ENCODE measurements at regions not wholly inside any gene's neighbourhood (a gene's known extent, or its start where the extent isn't known, plus 50 kb on each side); places are given as distances from the start of the nearest gene placed in this dataset.

GRCh38 chr3:99483841-99484240 is 154.6 kb upstream of the COL8A1 start (continued):
- TF ChIP-seq BCL3 (IDR thresholded peaks at IDR 0.05; ENCODE audit: borderline replicate concordance, insufficient read depth, low read depth, low read length, poor library complexity, severe bottlenecking) (peak; percentile 37), GABPA (IDR thresholded peaks at IDR 0.05; ENCODE audit: low read depth) (peak; percentile 70; the same call in 1 of the 2 replicates), USF2 (IDR thresholded peaks at IDR 0.05; ENCODE audit: borderline replicate concordance, low read depth, low read length) (no peak), SMAD5 (IDR thresholded peaks at IDR 0.05; ENCODE audit: low read depth) (no peak), RBBP5 (conservative IDR thresholded peaks at IDR 0.05) (no peak), MEF2A (IDR thresholded peaks at IDR 0.05; ENCODE audit: insufficient read depth, low read depth, low read length) (no peak), ZSCAN29 (IDR thresholded peaks at IDR 0.05) (no peak), ZBED1 (IDR thresholded peaks at IDR 0.05; ENCODE audit: borderline replicate concordance) (no peak), SIN3A (IDR thresholded peaks at IDR 0.05; ENCODE audit: low read depth, low read length) (no peak), JUND (IDR thresholded peaks at IDR 0.05; ENCODE audit: low read depth, low read length) (no peak), NFYA (IDR thresholded peaks at IDR 0.05; ENCODE audit: borderline replicate concordance, low read depth, low read length) (no peak), PBX3 (IDR thresholded peaks at IDR 0.05; ENCODE audit: insufficient replicate concordance, low read depth, low read length) (no peak), ZNF384 (IDR thresholded peaks at IDR 0.05; ENCODE audit: borderline replicate concordance, low read depth, low read length) (no peak), CREM (IDR thresholded peaks at IDR 0.05; ENCODE audit: low read depth) (peak; percentile 79), ELK1 (IDR thresholded peaks at IDR 0.05; ENCODE audit: low read depth, low read length) (no peak), SREBF2 (IDR thresholded peaks at IDR 0.05; ENCODE audit: low read length) (no peak), BACH1 (IDR thresholded peaks at IDR 0.05; ENCODE audit: borderline replicate concordance) (no peak)
